GM19238 (cell line): ENCODE measurements at regions not wholly inside any gene's neighbourhood (a gene's known extent, or its start where the extent isn't known, plus 50 kb on each side); places are given as distances from the start of the nearest gene placed in this dataset.

Experiments
- DNase-seq: peaks from one replicate; pipeline ENCODE4 v3.0.0; 2011; ENCODE audit warnings: low spot score; ENCODE audit not compliant: insufficient read length

DNA sequence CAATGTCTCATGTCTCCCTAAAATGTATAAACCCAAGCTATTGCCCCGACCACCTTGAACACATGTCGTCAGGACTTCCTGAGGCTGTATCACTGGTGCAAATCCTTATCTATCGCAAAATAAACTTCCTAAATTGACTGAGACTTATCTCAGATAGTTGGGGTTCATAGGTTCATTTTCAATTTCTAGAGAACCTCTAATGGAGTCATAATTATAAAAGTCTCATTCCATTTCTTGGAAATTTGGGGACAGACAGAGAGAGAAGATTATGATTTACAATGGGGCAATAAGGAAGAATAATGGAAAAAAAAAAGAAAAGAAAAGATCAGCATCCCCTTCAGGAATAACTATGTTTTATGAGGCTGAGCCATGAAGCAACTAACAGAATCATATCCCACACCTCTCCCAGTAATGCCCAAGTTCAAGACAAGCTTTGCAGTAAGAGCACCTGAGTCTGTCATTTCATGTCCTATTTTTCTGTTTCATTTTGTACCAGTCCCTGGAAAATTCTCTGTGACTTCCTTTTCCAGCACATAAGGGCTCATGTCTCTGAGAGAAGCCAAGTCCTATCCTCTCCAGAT is 70.0 kb upstream of the ETS2 start:
- DNase-seq, result no peak

DNA sequence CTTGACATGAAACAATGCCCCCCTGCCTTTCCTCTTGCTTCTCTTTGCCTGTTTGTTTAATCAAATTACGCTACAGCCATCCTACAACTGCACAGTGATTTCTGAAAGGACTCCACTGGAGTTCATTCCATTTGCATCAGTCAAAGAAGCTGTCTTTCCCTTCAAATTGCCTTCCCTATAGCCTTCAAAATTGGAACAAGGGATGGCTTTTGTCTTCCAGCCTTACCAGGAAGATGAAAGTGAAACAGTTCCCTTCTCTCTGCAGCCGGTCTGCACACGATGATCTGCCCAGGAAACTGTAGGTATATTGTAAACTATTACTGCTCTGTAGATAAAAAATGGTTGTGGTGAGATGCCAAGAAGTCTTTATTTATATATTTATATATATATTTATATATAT is 65.6 kb upstream of the ETS2 start:
- no peak for DNase-seq

- DNase-seq, result no peak
Observed at GRCh38 chr21:38741092-38741949, 64.4 kb upstream of the ETS2 start.

DNA sequence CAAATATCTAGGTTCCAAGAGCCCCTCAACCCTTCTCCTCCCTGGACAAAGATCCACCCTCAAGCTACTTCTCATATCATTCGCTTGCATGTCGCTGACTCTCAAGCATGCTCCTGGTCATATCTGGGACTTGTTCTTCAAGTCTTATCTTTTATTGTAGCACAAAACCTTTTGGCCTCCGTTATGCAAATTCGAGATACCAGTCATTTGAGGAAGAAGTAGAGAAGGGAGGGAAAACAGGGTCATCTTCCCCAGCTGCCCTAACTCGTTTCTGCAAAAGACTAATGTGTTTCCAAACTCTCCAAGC is 63.8 kb upstream of the ETS2 start:
- no peak for DNase-seq

GRCh38 chr21:38742580-38743260 is 63.0 kb upstream of the ETS2 start:
- no peak for DNase-seq

GRCh38 chr21:38743772-38744529 is 61.8 kb upstream of the ETS2 start:
- DNase-seq, result no peak

DNA sequence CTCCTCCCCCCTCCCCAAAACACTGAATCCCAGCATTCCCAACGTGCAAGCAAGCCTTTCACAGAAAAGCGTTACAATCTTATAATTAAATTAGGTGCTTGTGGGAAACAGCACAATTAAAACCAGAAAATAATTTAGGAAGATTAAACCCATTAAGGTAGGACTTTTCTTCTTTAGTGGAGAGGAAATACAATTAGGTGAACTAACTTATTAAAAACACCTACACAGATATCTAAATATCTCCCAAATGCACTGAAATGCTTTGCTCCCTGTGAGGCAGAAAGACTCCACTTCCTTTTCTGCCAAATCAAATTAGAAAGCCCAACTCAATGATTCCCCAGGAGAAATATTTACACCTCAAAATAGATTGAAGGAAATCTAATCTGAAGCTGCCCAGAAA is 60.9 kb upstream of the ETS2 start:
- no peak for DNase-seq

DNA sequence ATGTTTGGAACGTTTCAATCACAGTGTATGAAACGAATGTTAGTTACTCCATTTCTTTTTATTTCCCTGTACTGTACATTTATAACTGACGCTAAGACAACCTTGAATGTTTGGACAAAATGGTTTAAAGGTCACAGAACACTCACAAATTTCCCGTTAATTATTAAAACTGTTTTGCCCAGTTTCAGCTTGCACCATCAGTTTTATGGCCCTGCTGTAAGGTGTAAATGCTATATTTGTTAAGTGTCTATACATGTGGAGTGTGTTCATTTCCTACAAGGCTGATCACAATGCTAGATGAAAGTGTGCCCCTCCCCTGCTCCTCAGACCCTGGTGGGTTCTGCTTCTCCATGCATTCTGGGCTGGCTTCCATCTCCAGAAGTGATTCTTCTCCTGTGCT is 57.9 kb upstream of the ETS2 start:
- no peak for DNase-seq

GRCh38 chr21:38751379-38752050 is 54.2 kb upstream of the ETS2 start:
- no peak for DNase-seq

DNA sequence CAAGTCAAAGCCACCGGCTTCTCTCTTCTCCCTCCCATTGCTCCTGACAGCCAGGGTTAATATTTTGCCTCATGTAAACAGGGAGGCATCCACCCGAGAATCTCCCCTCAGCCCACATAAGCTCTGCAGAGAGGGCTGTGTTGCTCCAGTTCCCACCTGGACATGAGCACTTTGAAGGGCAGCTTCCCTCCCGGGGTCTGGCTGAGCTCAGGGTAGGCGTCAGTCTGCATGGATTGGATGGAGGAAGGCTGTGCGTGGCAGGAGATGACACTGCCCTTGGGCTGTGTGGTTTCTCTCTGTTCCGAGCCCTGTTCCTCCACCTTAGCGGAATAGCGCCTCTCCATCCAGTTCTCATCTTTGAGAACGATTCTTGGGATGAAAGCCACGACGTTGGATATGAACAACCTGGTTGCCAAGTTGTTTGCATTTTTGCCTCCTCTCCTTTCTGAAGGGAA is 53.7 kb upstream of the ETS2 start:
- DNase-seq, result no peak

DNA sequence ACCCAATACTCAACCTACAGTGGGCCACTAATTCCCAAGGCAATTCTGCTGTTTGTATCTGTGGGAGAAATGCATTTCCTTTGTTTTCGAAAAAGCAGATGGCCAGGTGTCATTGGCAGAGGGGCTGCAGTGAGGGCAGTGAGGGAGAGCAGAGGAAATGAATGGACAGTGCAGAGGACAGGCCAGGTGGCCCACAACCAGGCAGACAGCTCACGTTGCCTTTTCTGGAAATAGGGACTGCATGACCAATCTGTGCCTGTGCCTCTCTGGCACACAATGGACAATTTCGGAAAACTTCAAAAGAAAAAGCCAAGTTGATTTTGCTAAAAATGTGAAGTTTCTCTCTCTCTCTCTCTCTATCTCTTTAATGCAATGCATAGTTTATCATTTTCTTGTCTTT is 52.6 kb upstream of the ETS2 start:
- DNase-seq, result no peak

DNA sequence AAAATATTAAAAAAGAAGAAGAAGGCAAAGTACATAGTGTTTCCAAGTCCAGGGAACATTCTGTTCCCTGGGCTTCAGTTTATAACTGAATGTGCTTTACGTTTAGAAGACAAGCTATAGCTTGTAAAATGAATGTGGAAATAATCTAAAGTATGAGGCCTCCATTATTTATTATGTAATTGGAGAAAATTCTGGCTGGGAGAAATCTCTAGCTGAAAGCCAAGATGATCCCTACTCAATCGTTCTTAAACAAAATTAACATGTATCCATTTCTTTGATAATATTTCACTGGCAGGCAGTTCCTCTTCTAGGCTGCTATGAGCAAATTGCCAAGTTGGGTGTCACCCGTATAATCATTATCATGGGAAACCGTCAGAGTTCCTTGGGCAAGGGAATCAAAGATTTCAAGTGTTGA is 52.2 kb upstream of the ETS2 start:
- no peak for DNase-seq
